ENCODE measurements at regions not wholly inside any gene's neighbourhood (a gene's known extent, or its start where the extent isn't known, plus 50 kb on each side); places are given as distances from the start of the nearest gene placed in this dataset.

GRCh38 chr16:5907544-5907943, 809.9 kb upstream of the EEF2KMT start:
- TF ChIP-seq CTCF (IDR thresholded peaks at IDR 0.05) (no peak), POLR2A (IDR thresholded peaks at IDR 0.05) (no peak)
